ENCODE measurements at regions not wholly inside any gene's neighbourhood (a gene's known extent, or its start where the extent isn't known, plus 50 kb on each side); places are given as distances from the start of the nearest gene placed in this dataset.

DNA sequence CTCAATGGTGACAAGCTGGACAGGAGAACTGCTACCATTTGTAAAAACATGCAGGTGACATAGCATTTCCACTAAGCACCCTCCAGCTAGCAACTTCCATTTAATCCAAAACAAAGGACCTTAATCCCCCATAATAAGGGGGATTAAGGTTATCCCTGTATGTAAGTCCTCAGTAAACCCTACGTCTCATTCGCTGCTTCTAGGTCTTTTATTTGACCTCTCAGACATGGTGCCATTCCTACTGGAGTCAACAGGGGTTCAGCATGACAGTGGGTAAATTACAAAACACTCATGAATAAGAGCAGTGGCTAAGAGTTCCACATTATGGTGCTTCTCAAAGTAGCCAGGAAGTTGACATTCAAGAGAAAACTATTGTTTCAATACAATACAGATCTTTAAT is 121.8 kb upstream of the CAV2 start:
- FAIRE-seq = no peak
- H3K4me3 ChIP-seq (ENCODE audit: low read depth in 1 of 3, low read length in 3 of 3) = no peak overlapping the region
- no peaks in the 10 kb centered on the region for H3K4me1 ChIP-seq (ENCODE audit: control insufficient read depth in 3 of 3, insufficient read depth in 2 of 3, low read depth in 1 of 3, low read length in 2 of 3)
- H3K27me3 ChIP-seq (ENCODE audit: control insufficient read depth in 3 of 3, insufficient read depth in 3 of 3, low read length in 3 of 3) = no peaks in the 10 kb centered on the region
- DNase-seq = no peak
- H3K36me3 ChIP-seq (ENCODE audit: control insufficient read depth in 3 of 3, insufficient read depth in 2 of 3, low read depth in 1 of 3, low read length in 3 of 3) = no peaks in the 10 kb centered on the region
- whole genome bisulfite sequencing, 3 donors = 95 to 98% (median 96%) methylated on average over 2 of the region's 2 CpGs
- no peak overlapping the region for H3K27ac ChIP-seq (ENCODE audit: low read depth in 1 of 3, low read length in 2 of 3)
- H3K9me3 ChIP-seq (ENCODE audit: control insufficient read depth in 2 of 2, insufficient read depth in 1 of 2, low read depth in 1 of 2, low read length in 1 of 2) = no peaks in the 10 kb centered on the region

GRCh38 chr7:116380025-116380424 is 119.5 kb upstream of the CAV2 start:
- no peak overlapping the region for H3K27ac ChIP-seq (ENCODE audit: low read depth in 1 of 3, low read length in 2 of 3)
- no peaks in the 10 kb centered on the region for H3K9me3 ChIP-seq (ENCODE audit: control insufficient read depth in 2 of 2, insufficient read depth in 1 of 2, low read depth in 1 of 2, low read length in 1 of 2)
- H3K4me3 ChIP-seq (ENCODE audit: low read depth in 1 of 3, low read length in 3 of 3) = no peak overlapping the region
- no peaks in the 10 kb centered on the region for H3K36me3 ChIP-seq (ENCODE audit: control insufficient read depth in 3 of 3, insufficient read depth in 2 of 3, low read depth in 1 of 3, low read length in 3 of 3)
- no peaks in the 10 kb centered on the region for H3K4me1 ChIP-seq (ENCODE audit: control insufficient read depth in 3 of 3, insufficient read depth in 2 of 3, low read depth in 1 of 3, low read length in 2 of 3)
- H3K27me3 ChIP-seq (ENCODE audit: control insufficient read depth in 3 of 3, insufficient read depth in 3 of 3, low read length in 3 of 3) = no peaks in the 10 kb centered on the region
- no peak for DNase-seq
- 56 to 70% (median 64%) methylated on average over 1 of the region's 1 CpG for WGBS, 3 donors
- FAIRE-seq = no peak

GRCh38 chr7:116382375-116382774 is 117.2 kb upstream of the CAV2 start:
- WGBS, 3 donors = 85 to 95% (median 89%) methylated on average over 1 of the region's 1 CpG
- DNase-seq (no peak), FAIRE-seq (no peak)
- Histone ChIP-seq H3K4me3 (ENCODE audit: low read depth in 1 of 3, low read length in 3 of 3) (no peak overlapping the region), H3K27ac (ENCODE audit: low read depth in 1 of 3, low read length in 2 of 3) (no peak overlapping the region), H3K27me3 (ENCODE audit: control insufficient read depth in 3 of 3, insufficient read depth in 3 of 3, low read length in 3 of 3) (no peaks in the 10 kb centered on the region), H3K4me1 (ENCODE audit: control insufficient read depth in 3 of 3, insufficient read depth in 2 of 3, low read depth in 1 of 3, low read length in 2 of 3) (no peaks in the 10 kb centered on the region), H3K9me3 (ENCODE audit: control insufficient read depth in 2 of 2, insufficient read depth in 1 of 2, low read depth in 1 of 2, low read length in 1 of 2) (no peaks in the 10 kb centered on the region), H3K36me3 (ENCODE audit: control insufficient read depth in 3 of 3, insufficient read depth in 2 of 3, low read depth in 1 of 3, low read length in 3 of 3) (no peaks in the 10 kb centered on the region)

GRCh38 chr7:116384936-116385635 is 114.5 kb upstream of the CAV2 start:
- no peaks in the 10 kb centered on the region for H3K4me1 ChIP-seq (ENCODE audit: control insufficient read depth in 3 of 3, insufficient read depth in 2 of 3, low read depth in 1 of 3, low read length in 2 of 3)
- H3K4me3 ChIP-seq (ENCODE audit: low read depth in 1 of 3, low read length in 3 of 3) = no peak overlapping the region
- no peak overlapping the region for H3K27ac ChIP-seq (ENCODE audit: low read depth in 1 of 3, low read length in 2 of 3)
- no peaks in the 10 kb centered on the region for H3K27me3 ChIP-seq (ENCODE audit: control insufficient read depth in 3 of 3, insufficient read depth in 3 of 3, low read length in 3 of 3)
- no peaks in the 10 kb centered on the region for H3K9me3 ChIP-seq (ENCODE audit: control insufficient read depth in 2 of 2, insufficient read depth in 1 of 2, low read depth in 1 of 2, low read length in 1 of 2)
- FAIRE-seq (no peak), DNase-seq (no peak)
- H3K36me3 ChIP-seq (ENCODE audit: control insufficient read depth in 3 of 3, insufficient read depth in 2 of 3, low read depth in 1 of 3, low read length in 3 of 3) = no peaks in the 10 kb centered on the region
- WGBS, 3 donors = 71 to 77% (median 74%) methylated on average over 5 of the region's 5 CpGs

DNA sequence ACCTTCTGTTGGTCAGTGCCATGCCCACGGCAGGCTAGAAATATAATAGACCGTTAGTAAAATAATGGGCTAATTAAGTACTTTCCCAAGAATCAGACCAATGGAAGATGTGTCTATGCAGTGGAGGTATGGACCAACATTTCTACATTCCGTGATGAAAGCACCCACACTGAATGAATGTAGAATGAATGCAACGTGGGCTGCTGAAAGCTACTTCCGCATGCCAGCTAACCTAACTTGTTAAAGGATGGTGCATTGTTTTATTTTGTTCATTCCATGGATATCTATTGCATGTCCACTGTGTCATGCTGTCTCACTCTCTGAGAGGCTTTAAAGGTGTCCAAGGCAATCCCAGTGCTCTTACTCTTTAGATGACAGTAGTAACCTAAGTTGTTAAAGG is 112.9 kb upstream of the CAV2 start:
- no peaks in the 10 kb centered on the region for H3K36me3 ChIP-seq (ENCODE audit: control insufficient read depth in 3 of 3, insufficient read depth in 2 of 3, low read depth in 1 of 3, low read length in 3 of 3)
- no peak overlapping the region for H3K4me3 ChIP-seq (ENCODE audit: low read depth in 1 of 3, low read length in 3 of 3)
- no peak for DNase-seq
- 89 to 94% (median 91%) methylated on average over 5 of the region's 5 CpGs for WGBS, 3 donors
- FAIRE-seq = no peak
- no peaks in the 10 kb centered on the region for H3K9me3 ChIP-seq (ENCODE audit: control insufficient read depth in 2 of 2, insufficient read depth in 1 of 2, low read depth in 1 of 2, low read length in 1 of 2)
- no peak overlapping the region for H3K27ac ChIP-seq (ENCODE audit: low read depth in 1 of 3, low read length in 2 of 3)
- no peaks in the 10 kb centered on the region for H3K27me3 ChIP-seq (ENCODE audit: control insufficient read depth in 3 of 3, insufficient read depth in 3 of 3, low read length in 3 of 3)
- no peaks in the 10 kb centered on the region for H3K4me1 ChIP-seq (ENCODE audit: control insufficient read depth in 3 of 3, insufficient read depth in 2 of 3, low read depth in 1 of 3, low read length in 2 of 3)

DNA sequence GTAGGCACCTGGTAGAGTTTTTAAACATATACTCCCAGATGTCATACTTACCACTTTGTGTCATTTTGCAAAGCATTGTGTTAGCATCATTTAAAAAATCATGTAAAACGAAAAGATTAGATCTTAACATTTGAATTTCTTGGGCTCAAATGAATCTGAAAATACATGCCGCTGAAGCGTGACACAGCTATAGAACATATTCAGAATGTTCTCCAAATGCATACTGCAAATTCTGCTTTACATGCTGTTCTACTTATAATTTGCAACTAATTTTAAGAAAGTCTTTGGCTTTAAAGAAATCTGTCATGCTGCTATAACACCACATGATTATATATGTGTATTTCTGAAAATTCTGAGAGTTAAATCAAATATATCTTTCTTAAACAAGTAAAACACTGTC is 109.2 kb upstream of the CAV2 start:
- 93 to 94% (median 93%) methylated on average over 3 of the region's 3 CpGs for WGBS, 3 donors
- no peak for DNase-seq
- Histone ChIP-seq H3K36me3 (ENCODE audit: control insufficient read depth in 3 of 3, insufficient read depth in 2 of 3, low read depth in 1 of 3, low read length in 3 of 3) (no peaks in the 10 kb centered on the region), H3K4me1 (ENCODE audit: control insufficient read depth in 3 of 3, insufficient read depth in 2 of 3, low read depth in 1 of 3, low read length in 2 of 3) (no peaks in the 10 kb centered on the region), H3K9me3 (ENCODE audit: control insufficient read depth in 2 of 2, insufficient read depth in 1 of 2, low read depth in 1 of 2, low read length in 1 of 2) (no peaks in the 10 kb centered on the region), H3K4me3 (ENCODE audit: low read depth in 1 of 3, low read length in 3 of 3) (no peak overlapping the region), H3K27ac (ENCODE audit: low read depth in 1 of 3, low read length in 2 of 3) (no peak overlapping the region), H3K27me3 (ENCODE audit: control insufficient read depth in 3 of 3, insufficient read depth in 3 of 3, low read length in 3 of 3) (no peaks in the 10 kb centered on the region)
- no peak for FAIRE-seq

- no peak for FAIRE-seq
- H3K9me3 ChIP-seq (ENCODE audit: control insufficient read depth in 2 of 2, insufficient read depth in 1 of 2, low read depth in 1 of 2, low read length in 1 of 2) = peaks cover 0 to 1% of the 10 kb centered on the region in 2 donors
Observed at GRCh38 chr7:116392806-116393205, 106.7 kb upstream of the CAV2 start.

GRCh38 chr7:116393654-116394053 is 105.9 kb upstream of the CAV2 start:
- no peak overlapping the region for H3K4me3 ChIP-seq (ENCODE audit: low read depth in 1 of 3, low read length in 3 of 3)
- no peaks in the 10 kb centered on the region for H3K27me3 ChIP-seq (ENCODE audit: control insufficient read depth in 3 of 3, insufficient read depth in 3 of 3, low read length in 3 of 3)
- no peak for DNase-seq
- no peak for FAIRE-seq
- WGBS, 3 donors = 46 to 78% (median 76%) methylated on average over 6 of the region's 6 CpGs
- no peaks in the 10 kb centered on the region for H3K4me1 ChIP-seq (ENCODE audit: control insufficient read depth in 3 of 3, insufficient read depth in 2 of 3, low read depth in 1 of 3, low read length in 2 of 3)
- H3K27ac ChIP-seq (ENCODE audit: low read depth in 1 of 3, low read length in 2 of 3) = peak overlapping the region in 1 of 3 donors; percentile 28
- peaks cover 0 to 7% of the 10 kb centered on the region in 2 donors for H3K9me3 ChIP-seq (ENCODE audit: control insufficient read depth in 2 of 2, insufficient read depth in 1 of 2, low read depth in 1 of 2, low read length in 1 of 2)
- H3K36me3 ChIP-seq (ENCODE audit: control insufficient read depth in 3 of 3, insufficient read depth in 2 of 3, low read depth in 1 of 3, low read length in 3 of 3) = no peaks in the 10 kb centered on the region

More at GRCh38 chr7:116392806-116393205, 106.7 kb upstream of the CAV2 start:
- Histone ChIP-seq H3K27ac (ENCODE audit: low read depth in 1 of 3, low read length in 2 of 3) (no peak overlapping the region), H3K4me3 (ENCODE audit: low read depth in 1 of 3, low read length in 3 of 3) (no peak overlapping the region), H3K4me1 (ENCODE audit: control insufficient read depth in 3 of 3, insufficient read depth in 2 of 3, low read depth in 1 of 3, low read length in 2 of 3) (no peaks in the 10 kb centered on the region), H3K36me3 (ENCODE audit: control insufficient read depth in 3 of 3, insufficient read depth in 2 of 3, low read depth in 1 of 3, low read length in 3 of 3) (no peaks in the 10 kb centered on the region), H3K27me3 (ENCODE audit: control insufficient read depth in 3 of 3, insufficient read depth in 3 of 3, low read length in 3 of 3) (no peaks in the 10 kb centered on the region)
- DNase-seq = no peak

- H3K27me3 ChIP-seq (ENCODE audit: control insufficient read depth in 3 of 3, insufficient read depth in 3 of 3, low read length in 3 of 3) = no peaks in the 10 kb centered on the region
- H3K27ac ChIP-seq (ENCODE audit: low read depth in 1 of 3, low read length in 2 of 3) = no peak overlapping the region
- no peaks in the 10 kb centered on the region for H3K4me1 ChIP-seq (ENCODE audit: control insufficient read depth in 3 of 3, insufficient read depth in 2 of 3, low read depth in 1 of 3, low read length in 2 of 3)
- 86 to 91% (median 87%) methylated on average over 11 of the region's 11 CpGs for WGBS, 3 donors
- no peak overlapping the region for H3K4me3 ChIP-seq (ENCODE audit: low read depth in 1 of 3, low read length in 3 of 3)
- H3K36me3 ChIP-seq (ENCODE audit: control insufficient read depth in 3 of 3, insufficient read depth in 2 of 3, low read depth in 1 of 3, low read length in 3 of 3) = no peaks in the 10 kb centered on the region
- DNase-seq (no peak), FAIRE-seq (no peak)
- peaks cover 0 to 7% of the 10 kb centered on the region in 2 donors for H3K9me3 ChIP-seq (ENCODE audit: control insufficient read depth in 2 of 2, insufficient read depth in 1 of 2, low read depth in 1 of 2, low read length in 1 of 2)
Observed at GRCh38 chr7:116394106-116394505, 105.4 kb upstream of the CAV2 start.

Data from small intestine (tissue), 7 donors.